Astrocyte of the cerebellum (primary cell): ENCODE measurements at regions not wholly inside any gene's neighbourhood (a gene's known extent, or its start where the extent isn't known, plus 50 kb on each side); places are given as distances from the start of the nearest gene placed in this dataset.

ENCODE experiments used
- DNase-seq: peaks from one replicate; pipeline ENCODE4 v3.0.0-alpha.2; 2011; ENCODE audit warnings: low read depth
- H3K4me3 ChIP-seq: 2 replicates; pipeline ENCODE4 v1.5.1; 2011; ENCODE audit warnings: mild to moderate bottlenecking, low read depth, low read length, moderate library complexity
- in situ Hi-C: cut with HindIII; loops from 2 replicates; pipeline ENCODE4 v1.10.0; 2017; ENCODE audit warnings: low sequenced_read_pairs
- TF ChIP-seq, protein P1 (sequence below): IDR thresholded peaks from 2 replicates; pipeline ENCODE4 v1.5.1; 2012; ENCODE audit warnings: low read length, low read depth, moderate library complexity, mild to moderate bottlenecking; ENCODE audit errors: missing control alignments

DNA sequence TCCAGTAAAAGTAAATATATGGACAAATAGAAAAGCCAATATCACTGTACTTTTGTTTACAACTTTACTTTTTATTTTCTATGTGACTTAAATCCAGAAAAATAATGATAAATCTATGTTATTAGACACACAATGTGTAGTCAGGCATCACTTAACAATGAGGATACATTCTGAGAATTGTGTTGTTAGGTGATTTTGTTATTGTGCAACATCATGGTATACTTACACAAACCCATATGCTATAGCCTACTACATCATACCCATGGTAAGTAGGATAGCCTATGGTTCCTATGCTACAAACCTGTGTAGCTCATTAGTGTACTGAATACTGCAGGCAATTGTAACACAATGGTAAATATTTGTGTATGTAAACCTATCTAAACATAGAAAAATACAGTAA, 781.7 kb upstream of the GHITM start:
- in situ Hi-C loops: no loop called here
- TF ChIP-seq, protein P1, sequence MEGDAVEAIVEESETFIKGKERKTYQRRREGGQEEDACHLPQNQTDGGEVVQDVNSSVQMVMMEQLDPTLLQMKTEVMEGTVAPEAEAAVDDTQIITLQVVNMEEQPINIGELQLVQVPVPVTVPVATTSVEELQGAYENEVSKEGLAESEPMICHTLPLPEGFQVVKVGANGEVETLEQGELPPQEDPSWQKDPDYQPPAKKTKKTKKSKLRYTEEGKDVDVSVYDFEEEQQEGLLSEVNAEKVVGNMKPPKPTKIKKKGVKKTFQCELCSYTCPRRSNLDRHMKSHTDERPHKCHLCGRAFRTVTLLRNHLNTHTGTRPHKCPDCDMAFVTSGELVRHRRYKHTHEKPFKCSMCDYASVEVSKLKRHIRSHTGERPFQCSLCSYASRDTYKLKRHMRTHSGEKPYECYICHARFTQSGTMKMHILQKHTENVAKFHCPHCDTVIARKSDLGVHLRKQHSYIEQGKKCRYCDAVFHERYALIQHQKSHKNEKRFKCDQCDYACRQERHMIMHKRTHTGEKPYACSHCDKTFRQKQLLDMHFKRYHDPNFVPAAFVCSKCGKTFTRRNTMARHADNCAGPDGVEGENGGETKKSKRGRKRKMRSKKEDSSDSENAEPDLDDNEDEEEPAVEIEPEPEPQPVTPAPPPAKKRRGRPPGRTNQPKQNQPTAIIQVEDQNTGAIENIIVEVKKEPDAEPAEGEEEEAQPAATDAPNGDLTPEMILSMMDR: no peak
- H3K4me3 ChIP-seq: no peak overlapping the region
- no peak for DNase-seq

DNA sequence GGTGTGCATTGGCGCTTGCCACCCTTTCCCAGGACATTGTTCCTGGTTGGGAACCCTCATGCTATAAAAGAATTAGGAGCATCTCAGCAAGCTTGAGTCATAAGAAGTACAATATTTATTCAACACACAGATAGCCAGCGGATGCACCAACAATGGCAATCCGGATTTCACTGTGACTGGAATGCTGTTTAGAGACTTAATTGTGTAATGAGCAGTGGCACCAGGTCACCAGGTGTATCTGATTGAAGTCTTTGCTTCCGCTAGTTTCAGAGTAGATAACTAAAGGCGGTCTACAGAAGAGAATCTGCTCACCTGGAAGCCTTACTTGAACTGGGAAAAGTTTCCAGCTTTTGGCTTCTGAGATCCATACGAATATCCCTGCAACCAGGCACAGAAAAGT, 772.3 kb upstream of the GHITM start:
- DNase-seq: no peak
- TF ChIP-seq, protein P1: no peak
- in situ Hi-C loops: no loop called here
- no peak overlapping the region for H3K4me3 ChIP-seq

- in situ Hi-C loops: no loop called here
- H3K4me3 ChIP-seq: no peak overlapping the region
- TF ChIP-seq, protein P1: no peak
- no peak for DNase-seq
These were observed 767.4 kb upstream of the GHITM start for GRCh38 chr10:83371696-83372490.

GRCh38 chr10:83372646-83373045, 766.7 kb upstream of the GHITM start:
- in situ Hi-C loops: no loop called here
- TF ChIP-seq, protein P1: no peak
- no peak overlapping the region for H3K4me3 ChIP-seq
- DNase-seq: no peak

- DNase-seq: peak; percentile 6
- in situ Hi-C loops: no loop called here
- TF ChIP-seq, protein P1: peak; percentile 52
These were observed 765.6 kb upstream of the GHITM start for GRCh38 chr10:83373671-83374070.

GRCh38 chr10:83374741-83375140, 764.6 kb upstream of the GHITM start:
- in situ Hi-C loops: no loop called here
- no peak overlapping the region for H3K4me3 ChIP-seq
- no peak for DNase-seq
- TF ChIP-seq, protein P1: no peak

More at GRCh38 chr10:83373671-83374070, 765.6 kb upstream of the GHITM start:
- no peak overlapping the region for H3K4me3 ChIP-seq
